KMS-11 (cell line): ENCODE measurements at regions not wholly inside any gene's neighbourhood (a gene's known extent, or its start where the extent isn't known, plus 50 kb on each side); places are given as distances from the start of the nearest gene placed in this dataset.

Experiments used
- H2AFZ ChIP-seq: fragments of 200-600 bp; sonication (generic); 2 replicates; pipeline ENCODE4 v1.6.1; 2016; ENCODE audit warnings: antibody characterized with exemption, mixed run types, low read depth
- H3K27ac ChIP-seq: fragments of 200-600 bp; sonication (generic); 2 replicates; pipeline ENCODE4 v1.6.1; 2016; ENCODE audit warnings: mild to moderate bottlenecking, mixed run types
- H3K27me3 ChIP-seq: fragments of 200-600 bp; sonication (generic); 2 replicates; pipeline ENCODE4 v1.6.1; 2017; ENCODE audit warnings: mild to moderate bottlenecking, low read depth, mixed run types, moderate library complexity; ENCODE audit not compliant: insufficient read depth
- H3K36me3 ChIP-seq: fragments of 200-600 bp; sonication (generic); 2 replicates; pipeline ENCODE4 v1.6.1; 2017; ENCODE audit warnings: mild to moderate bottlenecking, mixed run types; ENCODE audit not compliant: insufficient read depth
- H3K4me1 ChIP-seq: fragments of 200-600 bp; sonication (generic); 2 replicates; pipeline ENCODE4 v1.6.1; 2016; ENCODE audit warnings: mild to moderate bottlenecking, low read depth, mixed run types; ENCODE audit not compliant: poor library complexity, severe bottlenecking
- H3K4me2 ChIP-seq: fragments of 200-600 bp; sonication (generic); 2 replicates; pipeline ENCODE4 v1.7.0; 2016; ENCODE audit warnings: mild to moderate bottlenecking, mixed run types
- H3K4me3 ChIP-seq: fragments of 200-600 bp; sonication (generic); IDR thresholded peaks from 2 replicates; pipeline ENCODE4 v1.6.1; 2017; ENCODE audit warnings: low read depth, low read length, mixed read lengths; ENCODE audit not compliant: insufficient read depth
- H3K79me2 ChIP-seq: fragments of 200-600 bp; sonication (generic); 2 replicates; pipeline ENCODE4 v1.6.1; 2016; ENCODE audit warnings: low read depth, mixed run types; ENCODE audit not compliant: insufficient read depth
- H3K9ac ChIP-seq: fragments of 200-600 bp; sonication (generic); 2 replicates; pipeline ENCODE4 v1.6.1; 2016; ENCODE audit warnings: mild to moderate bottlenecking, mixed run types
- H4K20me1 ChIP-seq: fragments of 200-600 bp; sonication (generic); 2 replicates; pipeline ENCODE4 v1.6.1; 2016; ENCODE audit warnings: mild to moderate bottlenecking, mixed run types; ENCODE audit not compliant: insufficient read depth
- TF ChIP-seq, protein P1 (sequence below): fragments of 200-600 bp; sonication (generic); conservative IDR thresholded peaks from 2 replicates; pipeline ENCODE4 v1.6.1; 2017; ENCODE audit warnings: low read depth, mild to moderate bottlenecking, antibody characterized with exemption, low read length, moderate library complexity, mixed read lengths

DNA sequence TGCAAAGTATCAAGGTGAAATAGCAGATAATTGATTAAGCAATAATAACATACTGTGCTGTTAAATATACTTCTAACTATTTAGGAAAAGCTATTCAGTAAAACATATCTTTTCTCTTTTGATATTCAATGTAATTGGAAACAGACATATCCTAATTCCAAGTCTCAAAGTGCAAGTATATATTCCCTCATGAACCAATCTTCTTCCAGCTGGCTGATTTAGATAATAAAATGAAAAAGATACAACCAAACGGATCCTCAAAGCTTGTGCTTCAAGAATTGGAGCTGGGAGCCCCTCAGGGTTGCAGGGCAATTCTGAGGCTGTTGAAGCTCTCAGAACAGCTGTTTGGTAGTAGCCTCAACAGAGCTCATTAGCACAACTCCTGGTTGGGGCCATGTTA, 236.6 kb downstream of the ZIC1 start:
- H4K20me1 ChIP-seq: no peaks in the 10 kb centered on the region

DNA sequence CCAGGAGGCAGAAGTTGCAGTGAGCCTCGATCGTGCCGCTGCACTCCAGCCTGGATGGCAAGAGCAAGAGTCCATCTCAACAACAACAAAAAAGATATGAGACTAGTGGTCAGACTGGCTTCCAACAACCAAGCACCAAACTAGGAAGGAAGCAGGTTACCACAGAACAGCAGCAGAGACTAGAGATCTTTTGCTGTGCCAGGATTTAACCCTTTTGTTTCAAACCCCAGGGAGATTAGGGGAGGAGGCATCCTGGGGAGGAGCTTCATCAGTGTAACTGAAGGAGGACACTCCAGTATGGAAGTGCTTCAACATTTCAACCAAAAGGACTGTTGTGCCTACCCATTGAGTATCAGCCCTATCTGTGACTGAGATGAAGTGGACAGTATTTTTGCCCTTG, 240.3 kb downstream of the ZIC1 start:
- TF ChIP-seq, protein P1, sequence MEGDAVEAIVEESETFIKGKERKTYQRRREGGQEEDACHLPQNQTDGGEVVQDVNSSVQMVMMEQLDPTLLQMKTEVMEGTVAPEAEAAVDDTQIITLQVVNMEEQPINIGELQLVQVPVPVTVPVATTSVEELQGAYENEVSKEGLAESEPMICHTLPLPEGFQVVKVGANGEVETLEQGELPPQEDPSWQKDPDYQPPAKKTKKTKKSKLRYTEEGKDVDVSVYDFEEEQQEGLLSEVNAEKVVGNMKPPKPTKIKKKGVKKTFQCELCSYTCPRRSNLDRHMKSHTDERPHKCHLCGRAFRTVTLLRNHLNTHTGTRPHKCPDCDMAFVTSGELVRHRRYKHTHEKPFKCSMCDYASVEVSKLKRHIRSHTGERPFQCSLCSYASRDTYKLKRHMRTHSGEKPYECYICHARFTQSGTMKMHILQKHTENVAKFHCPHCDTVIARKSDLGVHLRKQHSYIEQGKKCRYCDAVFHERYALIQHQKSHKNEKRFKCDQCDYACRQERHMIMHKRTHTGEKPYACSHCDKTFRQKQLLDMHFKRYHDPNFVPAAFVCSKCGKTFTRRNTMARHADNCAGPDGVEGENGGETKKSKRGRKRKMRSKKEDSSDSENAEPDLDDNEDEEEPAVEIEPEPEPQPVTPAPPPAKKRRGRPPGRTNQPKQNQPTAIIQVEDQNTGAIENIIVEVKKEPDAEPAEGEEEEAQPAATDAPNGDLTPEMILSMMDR: no peak
- Histone ChIP-seq H2AFZ (no peak overlapping the region), H3K27ac (no peak overlapping the region), H3K27me3 (no peaks in the 10 kb centered on the region), H3K4me1 (no peaks in the 10 kb centered on the region), H3K4me3 (no peak overlapping the region), H3K36me3 (no peaks in the 10 kb centered on the region), H3K4me2 (no peak overlapping the region), H3K79me2 (no peaks in the 10 kb centered on the region), H3K9ac (no peak overlapping the region), H4K20me1 (no peaks in the 10 kb centered on the region)

More for the DNA sequence above, 236.6 kb downstream of the ZIC1 start:
- Histone ChIP-seq H3K4me1 (no peaks in the 10 kb centered on the region), H3K27me3 (no peaks in the 10 kb centered on the region), H3K4me2 (no peak overlapping the region), H3K27ac (no peak overlapping the region), H3K9ac (no peak overlapping the region), H3K4me3 (no peak overlapping the region), H2AFZ (no peak overlapping the region), H3K79me2 (no peaks in the 10 kb centered on the region), H3K36me3 (no peaks in the 10 kb centered on the region)
- TF ChIP-seq, protein P1: no peak

DNA sequence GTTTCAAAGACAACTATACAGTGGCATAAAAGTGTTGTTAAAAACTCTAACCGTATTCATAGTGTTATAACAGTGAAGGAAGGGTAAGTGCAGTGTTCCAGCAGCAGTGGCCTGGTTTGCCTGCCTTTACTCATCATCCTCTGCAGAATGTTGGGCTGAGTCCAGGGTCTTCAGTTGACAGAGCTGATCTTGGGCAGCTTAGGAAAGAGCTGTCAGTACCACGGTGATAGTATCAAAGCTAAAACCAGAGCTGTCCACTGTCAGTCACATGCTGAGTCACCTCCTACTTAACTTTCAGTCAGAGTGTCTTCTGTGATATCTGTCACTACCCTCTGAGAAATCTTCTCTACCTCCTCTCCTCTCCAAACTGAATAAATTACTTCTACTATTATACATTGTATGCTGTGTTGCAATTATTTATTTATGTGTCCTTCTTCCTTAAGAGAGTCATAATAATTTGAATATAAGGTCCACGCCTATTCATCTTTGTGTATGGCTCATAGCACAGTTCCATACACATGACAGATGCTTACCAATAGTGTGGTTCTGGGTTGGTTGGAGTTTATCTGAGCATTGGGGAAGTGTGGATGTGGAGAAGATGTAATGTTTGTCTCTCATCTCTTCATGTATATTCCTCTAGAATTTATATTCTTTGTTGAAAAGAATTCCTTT, 242.1 kb downstream of the ZIC1 start:
- H3K27me3 ChIP-seq: no peaks in the 10 kb centered on the region
- H3K36me3 ChIP-seq: no peaks in the 10 kb centered on the region
- TF ChIP-seq, protein P1: no peak
- no peak overlapping the region for H3K4me3 ChIP-seq
- no peaks in the 10 kb centered on the region for H4K20me1 ChIP-seq
- H2AFZ ChIP-seq: no peak overlapping the region
- no peak overlapping the region for H3K4me2 ChIP-seq
- no peak overlapping the region for H3K9ac ChIP-seq
- no peak overlapping the region for H3K27ac ChIP-seq
- H3K4me1 ChIP-seq: no peaks in the 10 kb centered on the region
- H3K79me2 ChIP-seq: no peaks in the 10 kb centered on the region

DNA sequence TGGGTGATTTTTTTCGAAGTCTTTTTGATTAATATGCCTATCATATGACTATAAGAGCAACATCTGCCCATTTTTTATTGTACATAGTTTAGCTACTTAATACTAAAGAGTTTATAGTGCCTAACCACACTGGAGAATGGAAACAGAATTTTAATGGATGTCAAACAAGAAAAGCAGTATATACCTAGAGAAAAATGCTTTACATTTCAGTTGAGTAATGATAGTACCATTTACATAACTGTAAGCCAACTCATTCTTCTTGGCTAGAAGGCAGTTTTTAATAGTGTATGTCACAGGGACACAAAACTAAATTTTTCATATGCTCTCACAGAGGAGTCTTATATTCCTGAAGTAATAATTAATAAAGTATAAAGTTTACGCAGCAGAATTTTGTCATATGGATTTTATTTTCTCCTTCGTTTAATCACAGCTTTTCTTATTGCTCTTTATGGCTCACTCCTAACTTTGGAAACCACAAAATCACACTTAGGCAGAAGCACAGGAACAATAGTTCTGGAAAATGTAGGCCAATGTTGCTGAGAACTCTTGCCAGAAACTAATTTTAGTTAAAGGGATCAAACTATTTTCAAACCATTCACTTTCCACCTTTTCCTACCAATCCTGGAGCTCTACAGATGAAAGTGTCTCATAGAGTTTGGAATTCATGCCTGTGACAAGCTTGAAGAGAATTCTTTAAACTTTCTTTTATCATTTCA, 243.6 kb downstream of the ZIC1 start:
- H3K9ac ChIP-seq: no peak overlapping the region
- no peak overlapping the region for H3K4me2 ChIP-seq
- H2AFZ ChIP-seq: no peak overlapping the region

More for the DNA sequence above, 243.6 kb downstream of the ZIC1 start:
- H3K4me1 ChIP-seq: no peaks in the 10 kb centered on the region
- no peaks in the 10 kb centered on the region for H3K36me3 ChIP-seq
- TF ChIP-seq, protein P1: no peak
- no peak overlapping the region for H3K4me3 ChIP-seq
- no peak overlapping the region for H3K27ac ChIP-seq
- no peaks in the 10 kb centered on the region for H3K27me3 ChIP-seq
- no peaks in the 10 kb centered on the region for H3K79me2 ChIP-seq
- H4K20me1 ChIP-seq: no peaks in the 10 kb centered on the region
